NCI-H345 treated with DMSO at 0.1 percent for 48 hours (cell line): ENCODE measurements at regions not wholly inside any gene's neighbourhood (a gene's known extent, or its start where the extent isn't known, plus 50 kb on each side); places are given as distances from the start of the nearest gene placed in this dataset.
"Not testable (repeated sequence)": the region's sequence is repeated elsewhere in the genome, so short reads cannot be mapped to it uniquely, and the experiment has no call there.

Experiments
- DNase-seq: peaks from one replicate; lab custom pipeline; 2025; ENCODE audit not compliant: unreplicated experiment; lab: John Stamatoyannopoulos, UW

DNA sequence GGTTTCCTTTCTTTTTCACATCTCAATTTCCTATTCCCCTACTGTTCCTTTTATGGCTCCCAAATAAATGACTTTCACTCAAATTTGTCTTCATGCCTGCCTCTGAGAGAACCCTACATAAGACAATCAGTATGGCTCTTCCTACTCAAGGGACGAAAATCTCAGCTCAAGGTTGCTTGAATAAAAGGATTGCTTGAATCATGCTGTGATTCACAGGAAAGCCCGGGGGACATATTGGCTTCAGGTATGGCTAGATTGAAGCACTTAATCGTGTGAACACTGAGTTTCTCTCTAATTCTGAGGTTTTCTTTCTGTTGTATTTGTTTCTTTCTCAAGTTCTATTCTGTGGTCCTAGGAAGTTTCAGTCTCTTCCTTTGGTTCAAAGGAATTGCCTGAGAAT lies 140.3 kb upstream of the SULF2 start:
- no peak for DNase-seq

- DNase-seq: no peak
These were observed 137.0 kb upstream of the SULF2 start for GRCh38 chr20:47922269-47922668.

- not testable (repeated sequence) for DNase-seq
These were observed 136.5 kb upstream of the SULF2 start for GRCh38 chr20:47921829-47922228.

GRCh38 chr20:47921408-47921807 lies 136.1 kb upstream of the SULF2 start:
- no peak for DNase-seq

GRCh38 chr20:47917549-47918070 lies 132.3 kb upstream of the SULF2 start:
- DNase-seq: no peak

DNA sequence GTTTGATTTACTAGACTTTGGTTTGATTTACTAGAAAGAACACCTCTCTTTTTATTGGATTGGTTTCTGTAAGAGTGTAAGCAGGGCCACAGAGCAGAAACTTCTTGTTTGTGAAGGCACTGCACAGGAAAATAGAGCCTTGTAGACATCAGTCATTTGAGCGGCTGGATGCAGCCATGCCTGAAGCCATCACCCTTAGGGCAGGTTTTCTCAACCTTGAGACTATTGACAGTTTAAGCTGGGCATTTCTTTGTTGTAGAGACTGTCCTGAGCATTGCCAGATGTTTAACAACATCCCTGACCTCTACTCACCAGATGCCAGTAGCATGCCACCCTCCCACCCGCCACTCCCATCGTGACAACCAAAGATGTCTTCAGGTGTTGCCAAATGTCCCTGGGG lies 130.2 kb upstream of the SULF2 start:
- DNase-seq: no peak

DNA sequence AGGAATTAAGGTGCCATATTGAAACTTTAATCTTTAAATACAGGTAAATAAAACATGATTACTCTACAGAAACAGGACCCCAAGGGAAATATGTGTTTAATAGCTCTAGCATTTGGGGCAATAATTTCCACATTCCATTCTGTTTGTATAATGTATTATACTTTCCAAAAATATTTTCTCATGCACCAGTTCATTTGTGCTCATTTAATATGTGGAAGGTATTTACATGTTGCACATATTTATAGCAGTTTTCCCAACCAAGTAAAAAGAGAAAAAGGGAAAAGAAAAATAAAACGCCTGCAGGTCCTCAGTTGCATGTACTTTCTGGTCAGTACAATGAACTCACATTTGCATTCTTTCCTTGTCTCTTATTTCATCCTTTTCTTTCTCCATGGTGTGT lies 129.5 kb upstream of the SULF2 start:
- no peak for DNase-seq

DNA sequence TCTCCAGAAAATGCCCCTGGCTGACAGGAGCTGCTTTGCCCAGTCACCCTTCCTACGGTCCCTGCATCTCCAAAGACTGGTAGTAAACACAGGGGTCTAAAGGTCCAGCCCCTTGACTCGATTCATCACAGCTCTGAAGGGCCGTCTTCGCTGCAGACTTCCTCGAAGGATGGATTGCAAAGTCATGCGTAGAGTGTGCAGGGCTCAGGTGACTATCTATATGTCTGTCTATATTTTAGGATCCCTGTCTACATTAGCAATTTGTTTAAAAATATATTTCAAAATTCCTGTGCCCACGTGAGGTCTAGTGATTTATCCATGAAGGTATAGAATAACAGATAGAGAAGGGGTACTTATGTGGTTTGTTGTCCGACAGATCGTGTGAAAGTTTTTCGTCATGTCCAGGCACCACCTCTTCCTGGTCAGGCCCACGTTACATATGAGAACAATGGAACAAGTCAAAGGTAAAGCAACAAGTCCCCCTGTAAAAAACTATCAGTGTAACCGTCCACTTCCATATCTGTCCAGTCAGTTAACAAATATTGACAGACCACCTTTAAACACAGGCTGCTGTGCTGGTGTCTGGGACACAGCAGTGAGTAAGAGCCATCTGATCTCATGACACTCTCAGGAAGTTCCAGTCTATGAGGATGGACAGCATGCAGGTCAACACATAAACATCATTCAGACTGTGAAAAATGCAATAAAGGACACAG lies 127.7 kb upstream of the SULF2 start:
- DNase-seq: not testable (repeated sequence)

- DNase-seq: not testable (repeated sequence)
These were observed 126.9 kb upstream of the SULF2 start for GRCh38 chr20:47912165-47912564.

- DNase-seq: not testable (repeated sequence)
These were observed 124.6 kb upstream of the SULF2 start for GRCh38 chr20:47909696-47910369.

DNA sequence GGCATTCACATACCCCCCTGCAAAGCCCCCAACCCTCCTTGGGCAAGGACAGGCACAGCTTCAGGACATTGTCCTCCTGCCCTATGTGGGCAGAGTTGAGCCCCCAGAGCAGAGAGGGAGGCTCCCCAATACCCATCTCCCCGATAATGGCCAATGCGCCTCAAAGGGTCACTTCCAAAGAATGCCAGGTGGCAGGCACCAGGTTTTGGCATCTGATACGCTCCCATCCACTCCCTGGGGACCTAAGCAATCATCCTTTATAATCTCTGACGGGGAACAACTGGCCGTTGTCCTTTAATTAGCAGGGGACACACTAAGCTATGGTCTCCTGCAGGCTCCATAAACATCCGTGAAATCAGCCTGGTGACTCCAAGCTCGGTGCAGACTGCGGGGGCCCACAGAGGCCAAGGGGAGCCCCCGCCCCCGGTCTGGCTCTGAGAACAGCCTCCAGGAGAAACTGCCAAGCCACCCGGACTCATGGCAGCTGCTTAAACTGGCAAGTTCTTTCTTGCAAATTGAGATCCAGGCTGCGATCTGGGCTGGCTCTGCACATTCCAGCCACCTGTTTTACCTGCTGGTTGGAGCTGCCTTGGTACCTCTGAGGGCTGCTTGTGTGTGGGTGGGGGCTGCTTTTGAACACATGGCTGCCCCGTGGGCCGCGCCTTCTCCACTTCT lies 123.2 kb upstream of the SULF2 start:
- DNase-seq: not testable (repeated sequence)

- not testable (repeated sequence) for DNase-seq
These were observed 122.7 kb upstream of the SULF2 start for GRCh38 chr20:47907951-47908350.

GRCh38 chr20:47907031-47907675 lies 121.9 kb upstream of the SULF2 start:
- no peak for DNase-seq

GRCh38 chr20:47906348-47906660 lies 121.0 kb upstream of the SULF2 start:
- no peak for DNase-seq

DNA sequence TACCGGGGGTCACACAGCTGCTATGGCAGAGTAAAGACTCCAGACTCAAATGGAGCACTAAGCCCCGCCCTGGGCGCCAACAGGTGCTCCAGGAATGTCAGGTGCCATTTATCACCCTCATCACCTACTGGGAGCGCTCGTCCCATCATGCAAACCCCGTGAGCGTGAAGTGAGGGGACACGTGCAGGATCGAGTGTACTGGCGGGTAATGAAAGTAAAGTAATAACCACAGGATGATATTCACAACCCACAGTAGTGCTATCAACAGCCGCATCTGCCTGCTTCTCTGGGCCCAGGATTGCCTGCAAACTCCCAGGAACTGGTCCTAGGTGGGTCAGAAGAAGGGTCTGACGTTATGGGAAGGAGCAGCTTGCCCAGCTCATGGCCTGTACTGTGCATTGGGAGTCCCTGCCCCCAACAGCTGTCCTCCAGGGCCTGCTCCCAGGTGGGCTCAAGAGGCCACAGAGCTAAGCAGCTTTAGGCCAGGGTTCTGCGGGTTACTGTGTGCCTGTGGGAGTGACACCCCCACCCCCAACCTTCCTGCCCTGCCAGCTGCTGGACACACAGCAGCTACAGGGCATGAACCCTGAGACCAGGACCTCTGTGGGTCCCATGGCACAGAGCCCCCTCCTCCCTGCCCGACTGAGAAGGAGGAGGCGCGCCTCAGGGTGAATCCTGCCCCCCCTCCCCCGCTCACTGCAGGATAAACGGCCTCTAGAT lies 120.5 kb upstream of the SULF2 start:
- no peak for DNase-seq

- not testable (repeated sequence) for DNase-seq
These were observed 117.7 kb upstream of the SULF2 start for GRCh38 chr20:47903009-47903408.

GRCh38 chr20:47899313-47899712 lies 114.0 kb upstream of the SULF2 start:
- DNase-seq: not testable (repeated sequence)

GRCh38 chr20:47897461-47897860 lies 112.2 kb upstream of the SULF2 start:
- DNase-seq: no peak

- not testable (repeated sequence) for DNase-seq
These were observed 107.4 kb upstream of the SULF2 start for GRCh38 chr20:47892681-47893080.

GRCh38 chr20:47890708-47891107 lies 105.4 kb upstream of the SULF2 start:
- not testable (repeated sequence) for DNase-seq

GRCh38 chr20:47889751-47890150 lies 104.5 kb upstream of the SULF2 start:
- DNase-seq: not testable (repeated sequence)
